ENCODE measurements at regions not wholly inside any gene's neighbourhood (a gene's known extent, or its start where the extent isn't known, plus 50 kb on each side); places are given as distances from the start of the nearest gene placed in this dataset.

GRCh38 chr6:111989743-111990142 is 64.2 kb upstream of the CCN6 start:
- peak; percentile 85 for DNase-seq

GRCh38 chr6:111990214-111990613 is 63.7 kb upstream of the CCN6 start:
- peak; percentile 34 for DNase-seq

DNA sequence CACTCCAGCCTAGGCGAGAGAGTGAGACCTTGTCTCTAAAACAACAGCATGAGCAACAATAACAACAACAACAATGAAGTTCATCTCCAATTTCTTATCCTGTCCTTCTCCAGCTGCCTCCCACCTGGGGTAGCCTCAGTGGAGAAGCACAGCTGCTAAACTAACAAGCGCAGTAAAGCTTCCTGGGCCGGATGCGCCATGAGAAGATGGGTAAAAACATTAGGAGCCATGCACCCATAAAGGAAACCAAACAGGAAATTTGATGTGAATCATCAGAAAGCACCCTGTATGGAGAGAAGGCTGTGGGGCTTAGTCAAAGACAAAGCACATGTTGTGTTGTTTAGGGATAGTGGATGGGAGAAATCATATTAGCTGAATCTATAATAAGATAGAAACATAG is 61.1 kb upstream of the CCN6 start:
- peak; percentile 85 for DNase-seq

- DNase-seq: no peak
These were observed 60.6 kb upstream of the CCN6 start for GRCh38 chr6:111993342-111993741.

GRCh38 chr6:111994791-111995190 is 59.1 kb upstream of the CCN6 start:
- DNase-seq: no peak

- no peak for DNase-seq
These were observed 58.5 kb upstream of the CCN6 start for GRCh38 chr6:111995404-111995803.

GRCh38 chr6:111996144-111996865 is 57.6 kb upstream of the CCN6 start:
- DNase-seq: no peak

GRCh38 chr6:111997078-111997852 is 56.6 kb upstream of the CCN6 start:
- DNase-seq: peak; percentile 80

GRCh38 chr6:111997853-111998208 is 56.1 kb upstream of the CCN6 start:
- DNase-seq: no peak

GRCh38 chr6:112002307-112002706 is 51.6 kb upstream of the CCN6 start:
- no peak for DNase-seq
